Activated T-helper 2 cell treated with anti-CD3 and anti-CD28 coated beads, Interferon-gamma antibody, Interleukin-2, Interleukin-4, amounts not matched to agents 10 μg/mL and 5 μg/mL and 100 μg/mL, durations not matched to agents 14 hours and 24 hours and 36 hours (primary cell): ENCODE measurements at regions not wholly inside any gene's neighbourhood (a gene's known extent, or its start where the extent isn't known, plus 50 kb on each side); places are given as distances from the start of the nearest gene placed in this dataset.

Experiments used
- DNase-seq: peaks from one replicate; pipeline ENCODE4 v3.0.0; 2021; ENCODE audit warnings: low spot score
- H3K27ac Mint-ChIP-seq: one replicate; pipeline ENCODE4 v1.8.0; 2021; ENCODE audit warnings: mixed read lengths
- H3K27me3 Mint-ChIP-seq: one replicate; pipeline ENCODE4 v1.8.0; 2021; ENCODE audit warnings: low read depth, mixed read lengths
- H3K36me3 Mint-ChIP-seq: one replicate; pipeline ENCODE4 v1.8.0; 2021; ENCODE audit warnings: low read depth, mixed read lengths
- H3K4me1 Mint-ChIP-seq: one replicate; pipeline ENCODE4 v1.8.0; 2021; ENCODE audit warnings: low read depth, mixed read lengths
- H3K4me3 Mint-ChIP-seq: one replicate; pipeline ENCODE4 v1.8.0; 2021; ENCODE audit warnings: low read depth, mild to moderate bottlenecking, moderate library complexity, mixed read lengths
- H3K9me3 Mint-ChIP-seq: one replicate; pipeline ENCODE4 v1.8.0; 2021; ENCODE audit warnings: mixed read lengths
- intact Hi-C: fragments of 100-400 bp; cut with micrococcal nuclease; formaldehyde crosslinking; loops from one replicate; pipeline ENCODE4 v1.15.1; 2023

GRCh38 chr18:65380571-65380970 is 370.2 kb upstream of the CDH7 start:
- Mint-ChIP-seq H3K27me3 (no peaks in the 10 kb centered on the region), H3K4me1 (no peaks in the 10 kb centered on the region), H3K4me3 (no peak overlapping the region), H3K27ac (no peak overlapping the region), H3K9me3 (peaks cover 51% of the 10 kb centered on the region), H3K36me3 (no peaks in the 10 kb centered on the region)
- DNase-seq = no peak
- intact Hi-C loops = no loop called here

DNA sequence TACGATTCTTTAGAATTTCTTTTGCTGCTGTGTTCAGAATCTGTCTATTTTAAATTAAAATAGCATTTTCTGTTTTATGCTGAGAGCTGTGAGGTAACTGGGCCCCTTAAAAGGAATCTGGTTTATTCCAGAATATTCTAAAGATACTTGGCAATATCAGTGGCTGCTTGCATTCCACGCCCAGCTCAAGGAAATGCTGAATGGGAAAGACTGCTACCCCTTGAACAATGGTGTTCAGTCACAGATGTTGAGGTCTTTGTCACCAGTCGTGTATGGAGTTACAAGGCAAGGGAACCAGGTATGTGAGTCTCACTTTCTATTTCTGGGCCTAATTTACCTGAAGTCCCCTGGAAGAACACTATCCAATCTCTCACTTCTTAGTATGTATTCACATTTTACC is 377.9 kb upstream of the CDH7 start:
- DNase-seq = no peak
- Mint-ChIP-seq H3K36me3 (no peaks in the 10 kb centered on the region), H3K9me3 (peaks cover 36% of the 10 kb centered on the region), H3K27ac (no peak overlapping the region), H3K4me1 (no peaks in the 10 kb centered on the region), H3K27me3 (no peaks in the 10 kb centered on the region), H3K4me3 (no peak overlapping the region)
- intact Hi-C loops = no loop called here

- intact Hi-C loops = no loop called here
- Mint-ChIP-seq H3K4me1 (no peaks in the 10 kb centered on the region), H3K27ac (no peak overlapping the region), H3K27me3 (no peaks in the 10 kb centered on the region), H3K9me3 (peaks cover 35% of the 10 kb centered on the region), H3K4me3 (no peak overlapping the region), H3K36me3 (no peaks in the 10 kb centered on the region)
- DNase-seq = no peak
Observed at GRCh38 chr18:65365245-65365980, 385.4 kb upstream of the CDH7 start.

DNA sequence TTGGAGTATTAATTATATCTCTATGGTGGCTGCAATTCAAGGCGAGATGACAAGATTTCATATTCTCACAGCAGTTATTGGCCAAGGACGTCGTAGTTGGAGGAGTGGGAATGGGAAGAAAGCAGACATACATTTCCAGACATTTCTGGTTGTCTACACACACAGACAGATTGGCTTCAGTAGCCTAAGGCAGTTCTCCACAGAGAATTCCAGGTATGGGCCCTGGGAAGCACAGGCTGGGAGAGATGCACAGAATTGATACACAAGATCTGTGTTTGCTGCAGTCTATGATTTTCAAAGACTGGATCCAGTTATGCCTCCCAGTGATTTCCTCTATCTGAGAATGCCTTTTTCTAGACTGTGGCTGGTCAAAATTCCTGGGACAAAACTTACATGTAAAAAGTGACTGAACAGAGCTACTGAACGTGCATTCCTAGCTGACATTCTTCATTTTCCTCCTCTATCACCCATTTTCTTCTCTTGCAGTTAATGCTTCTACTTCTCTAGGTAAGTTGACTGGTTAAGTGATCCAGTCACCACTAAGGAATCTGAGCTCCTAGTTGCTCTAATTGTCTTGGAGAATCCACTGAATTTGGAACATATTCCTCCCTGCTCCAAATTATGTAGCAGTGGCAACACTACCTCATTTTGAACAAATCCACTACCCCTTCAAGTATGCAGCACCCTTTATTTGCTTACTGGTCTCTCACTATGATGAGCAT is 386.7 kb upstream of the CDH7 start:
- H3K27me3 Mint-ChIP-seq = no peaks in the 10 kb centered on the region
- intact Hi-C loops = no loop called here

GRCh38 chr18:65363011-65363410 is 387.8 kb upstream of the CDH7 start:
- Mint-ChIP-seq H3K4me1 (no peaks in the 10 kb centered on the region), H3K36me3 (no peaks in the 10 kb centered on the region), H3K27me3 (no peaks in the 10 kb centered on the region), H3K9me3 (peaks cover 35% of the 10 kb centered on the region), H3K4me3 (no peak overlapping the region), H3K27ac (no peak overlapping the region)
- intact Hi-C loops = no loop called here
- no peak for DNase-seq

More for the DNA sequence above, 386.7 kb upstream of the CDH7 start:
- no peak overlapping the region for H3K4me3 Mint-ChIP-seq
- peaks cover 31% of the 10 kb centered on the region for H3K9me3 Mint-ChIP-seq
- no peaks in the 10 kb centered on the region for H3K4me1 Mint-ChIP-seq
- H3K36me3 Mint-ChIP-seq = no peaks in the 10 kb centered on the region
- no peak for DNase-seq
- no peak overlapping the region for H3K27ac Mint-ChIP-seq

DNA sequence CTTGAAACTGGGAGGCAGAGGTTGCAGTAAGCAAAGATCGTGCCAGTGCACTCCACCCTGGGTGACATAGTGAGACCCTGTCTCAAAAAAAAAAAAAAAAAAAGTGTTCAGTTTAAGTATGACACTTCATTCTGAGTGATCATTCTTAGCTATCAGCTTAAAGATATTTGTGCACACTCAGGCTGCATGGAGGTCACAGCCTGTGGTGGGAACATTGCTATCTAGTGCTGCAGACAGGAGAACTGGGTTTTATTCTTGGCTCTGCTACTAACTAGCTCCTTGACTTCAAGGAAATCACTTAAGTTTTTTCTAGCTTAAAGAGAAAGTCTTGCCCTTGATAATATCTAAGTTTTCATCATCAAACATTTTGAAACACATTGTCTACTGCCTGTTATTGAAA is 391.3 kb upstream of the CDH7 start:
- Mint-ChIP-seq H3K27ac (no peak overlapping the region), H3K36me3 (no peaks in the 10 kb centered on the region), H3K27me3 (no peaks in the 10 kb centered on the region), H3K4me1 (no peaks in the 10 kb centered on the region), H3K9me3 (peaks cover 18% of the 10 kb centered on the region), H3K4me3 (no peak overlapping the region)
- intact Hi-C loops = no loop called here
- no peak for DNase-seq

DNA sequence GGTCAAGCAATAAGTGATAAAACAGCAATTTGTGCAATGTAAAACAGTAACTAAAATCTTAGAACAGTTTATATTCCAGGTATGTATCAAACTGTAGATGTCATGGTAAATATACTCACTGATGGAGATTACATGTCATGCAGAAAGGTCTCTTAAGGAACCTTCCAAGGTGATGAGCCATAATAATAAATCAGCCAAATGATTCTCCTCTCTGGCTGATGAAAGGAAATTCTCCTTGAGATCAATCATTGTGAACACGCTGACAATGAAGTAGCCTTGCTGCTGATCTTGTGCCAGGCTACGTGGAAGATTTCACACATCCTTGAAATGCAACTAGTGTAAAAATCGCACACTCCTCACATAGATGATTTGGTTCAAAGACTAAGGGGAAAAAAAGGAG is 392.5 kb upstream of the CDH7 start:
- Mint-ChIP-seq H3K4me3 (no peak overlapping the region), H3K27ac (no peak overlapping the region), H3K36me3 (no peaks in the 10 kb centered on the region), H3K9me3 (peaks cover 20% of the 10 kb centered on the region), H3K4me1 (no peaks in the 10 kb centered on the region), H3K27me3 (no peaks in the 10 kb centered on the region)
- DNase-seq = no peak
- intact Hi-C loops = no loop called here

DNA sequence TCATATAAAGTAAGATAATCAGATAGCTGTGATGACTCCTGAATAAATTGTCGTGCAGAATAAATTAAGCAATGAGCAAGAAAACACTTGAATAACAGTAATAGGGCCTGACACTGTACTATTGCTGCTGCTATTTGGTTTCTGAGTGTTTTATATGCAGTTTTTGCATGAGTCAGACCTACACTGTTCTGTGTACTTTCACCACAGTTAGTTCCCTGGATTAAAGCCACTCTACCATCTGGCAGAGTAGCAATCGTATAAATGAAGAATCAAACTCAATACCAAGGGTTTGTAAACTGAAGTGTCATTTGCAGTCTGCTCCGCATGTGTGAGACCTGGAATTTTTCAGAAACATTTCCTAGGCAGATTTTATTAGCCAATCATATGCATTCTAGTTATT is 398.6 kb upstream of the CDH7 start:
- intact Hi-C loops = no loop called here
- H3K4me1 Mint-ChIP-seq = no peaks in the 10 kb centered on the region
- H3K36me3 Mint-ChIP-seq = no peaks in the 10 kb centered on the region
- DNase-seq = no peak
- H3K27me3 Mint-ChIP-seq = no peaks in the 10 kb centered on the region
- H3K9me3 Mint-ChIP-seq = peaks cover 11% of the 10 kb centered on the region
- H3K27ac Mint-ChIP-seq = no peak overlapping the region
- no peak overlapping the region for H3K4me3 Mint-ChIP-seq

- Mint-ChIP-seq H3K27ac (no peak overlapping the region), H3K4me1 (no peaks in the 10 kb centered on the region), H3K4me3 (no peak overlapping the region), H3K36me3 (no peaks in the 10 kb centered on the region), H3K27me3 (no peaks in the 10 kb centered on the region), H3K9me3 (peaks cover 11% of the 10 kb centered on the region)
- no peak for DNase-seq
- intact Hi-C loops = no loop called here
Observed at GRCh38 chr18:65349635-65350034, 401.2 kb upstream of the CDH7 start.

DNA sequence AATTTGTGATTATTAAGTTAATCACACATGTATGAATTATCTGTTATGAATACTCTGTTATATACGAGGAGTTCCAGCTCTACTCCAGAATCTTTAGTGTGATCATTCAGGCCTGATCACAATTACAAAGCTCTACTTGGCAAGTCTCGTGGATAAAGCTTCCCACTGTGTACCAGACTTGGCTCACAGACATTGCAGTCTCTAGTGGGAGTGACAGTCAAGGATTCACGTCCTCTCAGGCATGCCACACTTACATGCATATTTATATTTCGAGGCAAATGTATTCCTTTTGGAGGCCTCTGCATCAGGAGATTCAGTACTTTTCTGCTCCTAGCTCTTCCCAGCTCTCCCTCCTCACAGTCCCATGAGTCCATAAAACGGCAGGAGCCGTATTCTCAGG is 403.4 kb upstream of the CDH7 start:
- H3K9me3 Mint-ChIP-seq = peaks cover 12% of the 10 kb centered on the region
- H3K36me3 Mint-ChIP-seq = no peaks in the 10 kb centered on the region
- no peak overlapping the region for H3K4me3 Mint-ChIP-seq
- no peak for DNase-seq
- no peak overlapping the region for H3K27ac Mint-ChIP-seq
- no peaks in the 10 kb centered on the region for H3K27me3 Mint-ChIP-seq
- no peaks in the 10 kb centered on the region for H3K4me1 Mint-ChIP-seq
- intact Hi-C loops = no loop called here

DNA sequence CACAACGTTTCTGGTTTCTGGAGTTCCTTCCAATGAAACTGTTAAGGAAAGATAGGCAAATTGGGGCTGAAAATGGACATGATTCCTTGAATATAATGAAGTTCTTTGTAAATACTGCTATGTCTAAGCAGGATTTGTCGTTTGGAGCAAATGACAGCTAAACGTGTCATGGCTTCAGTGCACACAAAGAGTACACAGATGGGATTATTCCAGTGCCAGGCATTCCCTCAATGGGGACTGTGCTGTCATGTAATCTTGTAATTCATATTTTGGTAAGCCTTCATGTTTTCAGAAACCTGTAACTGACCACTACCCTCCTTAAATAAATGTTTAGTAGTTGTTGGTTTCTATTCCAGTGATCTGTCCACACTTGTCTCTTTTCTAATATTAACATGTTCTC is 404.7 kb upstream of the CDH7 start:
- H3K27me3 Mint-ChIP-seq = no peaks in the 10 kb centered on the region
- no peaks in the 10 kb centered on the region for H3K4me1 Mint-ChIP-seq
- H3K36me3 Mint-ChIP-seq = no peaks in the 10 kb centered on the region
- H3K9me3 Mint-ChIP-seq = peaks cover 18% of the 10 kb centered on the region
- H3K4me3 Mint-ChIP-seq = no peak overlapping the region
- no peak for DNase-seq
- no peak overlapping the region for H3K27ac Mint-ChIP-seq
- intact Hi-C loops = no loop called here

GRCh38 chr18:65343571-65343970 is 407.2 kb upstream of the CDH7 start:
- Mint-ChIP-seq H3K4me1 (no peaks in the 10 kb centered on the region), H3K27ac (no peak overlapping the region), H3K4me3 (no peak overlapping the region), H3K27me3 (no peaks in the 10 kb centered on the region), H3K36me3 (no peaks in the 10 kb centered on the region), H3K9me3 (peaks cover 18% of the 10 kb centered on the region)
- no peak for DNase-seq
- intact Hi-C loops = no loop called here

DNA sequence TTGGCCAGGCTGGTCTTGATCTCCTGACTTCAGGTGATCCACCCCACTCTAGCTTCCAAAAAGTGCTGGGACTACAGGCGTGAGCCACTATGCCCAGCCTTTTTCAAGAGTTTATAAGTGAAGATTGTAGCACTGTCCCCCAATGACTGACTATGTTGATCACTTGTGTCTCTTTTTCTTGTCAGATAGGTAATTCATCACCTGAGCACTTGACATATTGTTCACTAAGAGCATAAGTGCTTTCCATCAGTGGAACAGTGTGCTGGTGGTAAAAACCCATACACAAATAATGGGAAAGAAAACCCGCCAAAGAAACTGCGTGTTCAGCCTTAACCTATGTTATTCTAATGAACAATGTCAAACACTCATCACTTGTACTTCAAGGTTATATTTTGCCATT is 414.4 kb upstream of the CDH7 start:
- intact Hi-C loops = no loop called here
- no peaks in the 10 kb centered on the region for H3K27me3 Mint-ChIP-seq
- no peak overlapping the region for H3K27ac Mint-ChIP-seq
- no peaks in the 10 kb centered on the region for H3K36me3 Mint-ChIP-seq
- no peaks in the 10 kb centered on the region for H3K4me1 Mint-ChIP-seq
- DNase-seq = no peak
- H3K9me3 Mint-ChIP-seq = peaks cover 25% of the 10 kb centered on the region
- H3K4me3 Mint-ChIP-seq = no peak overlapping the region
